DND-41 (cell line): ENCODE measurements at regions not wholly inside any gene's neighbourhood (a gene's known extent, or its start where the extent isn't known, plus 50 kb on each side); places are given as distances from the start of the nearest gene placed in this dataset.

Experiments
- EZH2 ChIP-seq: IDR thresholded peaks from 3 replicates; pipeline ENCODE4 v1.6.1; 2012; ENCODE audit warnings: borderline replicate concordance, low read depth, mild to moderate bottlenecking, moderate library complexity, low read length, inconsistent platforms; ENCODE audit not compliant: severe bottlenecking
- TF ChIP-seq, protein P1 (sequence below): IDR thresholded peaks from 2 replicates; pipeline ENCODE4 v1.5.1; 2012; ENCODE audit warnings: borderline replicate concordance, low read length, moderate library complexity, mild to moderate bottlenecking; ENCODE audit not compliant: poor library complexity, severe bottlenecking; ENCODE audit errors: extremely low read depth

- TF ChIP-seq, protein P1, sequence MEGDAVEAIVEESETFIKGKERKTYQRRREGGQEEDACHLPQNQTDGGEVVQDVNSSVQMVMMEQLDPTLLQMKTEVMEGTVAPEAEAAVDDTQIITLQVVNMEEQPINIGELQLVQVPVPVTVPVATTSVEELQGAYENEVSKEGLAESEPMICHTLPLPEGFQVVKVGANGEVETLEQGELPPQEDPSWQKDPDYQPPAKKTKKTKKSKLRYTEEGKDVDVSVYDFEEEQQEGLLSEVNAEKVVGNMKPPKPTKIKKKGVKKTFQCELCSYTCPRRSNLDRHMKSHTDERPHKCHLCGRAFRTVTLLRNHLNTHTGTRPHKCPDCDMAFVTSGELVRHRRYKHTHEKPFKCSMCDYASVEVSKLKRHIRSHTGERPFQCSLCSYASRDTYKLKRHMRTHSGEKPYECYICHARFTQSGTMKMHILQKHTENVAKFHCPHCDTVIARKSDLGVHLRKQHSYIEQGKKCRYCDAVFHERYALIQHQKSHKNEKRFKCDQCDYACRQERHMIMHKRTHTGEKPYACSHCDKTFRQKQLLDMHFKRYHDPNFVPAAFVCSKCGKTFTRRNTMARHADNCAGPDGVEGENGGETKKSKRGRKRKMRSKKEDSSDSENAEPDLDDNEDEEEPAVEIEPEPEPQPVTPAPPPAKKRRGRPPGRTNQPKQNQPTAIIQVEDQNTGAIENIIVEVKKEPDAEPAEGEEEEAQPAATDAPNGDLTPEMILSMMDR: no peak
- no peak for TF ChIP-seq EZH2
Observed at GRCh38 chr2:64393383-64394010, 60.5 kb upstream of the LGALSL start.
